HG03025 (cell line): ENCODE measurements at regions not wholly inside any gene's neighbourhood (a gene's known extent, or its start where the extent isn't known, plus 50 kb on each side); places are given as distances from the start of the nearest gene placed in this dataset.
"Not testable (repeated sequence)": the region's sequence is repeated elsewhere in the genome, so short reads cannot be mapped to it uniquely, and the experiment has no call there.

Experiments
- ATAC-seq: cut with Tn5 transposase; IDR thresholded peaks from one replicate; pipeline ENCODE4 v1.9.1; 2021; ENCODE audit warnings: mild to moderate bottlenecking, moderate library complexity; ENCODE audit not compliant: unreplicated experiment, low FRiP score

GRCh38 chr11:38191101-38191500 is 1593.1 kb upstream of the RAG2 start:
- ATAC-seq = no peak

GRCh38 chr11:38182126-38182866 is 1584.3 kb upstream of the RAG2 start:
- no peak for ATAC-seq

GRCh38 chr11:38176686-38177322 is 1578.8 kb upstream of the RAG2 start:
- ATAC-seq = no peak

- no peak for ATAC-seq
Observed at GRCh38 chr11:38173676-38174075, 1575.6 kb upstream of the RAG2 start.

- no peak for ATAC-seq
Observed at GRCh38 chr11:38169286-38169685, 1571.2 kb upstream of the RAG2 start.

GRCh38 chr11:38163526-38163925 is 1565.5 kb upstream of the RAG2 start:
- ATAC-seq = no peak

- ATAC-seq = no peak
Observed at GRCh38 chr11:38160433-38160832, 1562.4 kb upstream of the RAG2 start.

- ATAC-seq = no peak
Observed at GRCh38 chr11:38159038-38159437, 1561.0 kb upstream of the RAG2 start.

- ATAC-seq = no peak
Observed at GRCh38 chr11:38156495-38157146, 1558.6 kb upstream of the RAG2 start.

GRCh38 chr11:38155856-38156255 is 1557.8 kb upstream of the RAG2 start:
- ATAC-seq = no peak

GRCh38 chr11:38153985-38154384 is 1555.9 kb upstream of the RAG2 start:
- no peak for ATAC-seq

GRCh38 chr11:38143852-38144251 is 1545.8 kb upstream of the RAG2 start:
- ATAC-seq = no peak

- no peak for ATAC-seq
Observed at GRCh38 chr11:38138972-38139371, 1540.9 kb upstream of the RAG2 start.

GRCh38 chr11:38136887-38137286 is 1538.9 kb upstream of the RAG2 start:
- no peak for ATAC-seq

- ATAC-seq = no peak
Observed at GRCh38 chr11:38131535-38131934, 1533.5 kb upstream of the RAG2 start.

- ATAC-seq = no peak
Observed at GRCh38 chr11:38130976-38131375, 1532.9 kb upstream of the RAG2 start.

- ATAC-seq = no peak
Observed at GRCh38 chr11:38130514-38130913, 1532.5 kb upstream of the RAG2 start.

GRCh38 chr11:38123673-38124072 is 1525.6 kb upstream of the RAG2 start:
- no peak for ATAC-seq

- not testable (repeated sequence) for ATAC-seq
Observed at GRCh38 chr11:38116616-38117015, 1518.6 kb upstream of the RAG2 start.

- ATAC-seq = not testable (repeated sequence)
Observed at GRCh38 chr11:38115381-38115780, 1517.3 kb upstream of the RAG2 start.

- ATAC-seq = no peak
Observed at GRCh38 chr11:38100836-38101462, 1502.9 kb upstream of the RAG2 start.
